ENCODE measurements at regions not wholly inside any gene's neighbourhood (a gene's known extent, or its start where the extent isn't known, plus 50 kb on each side); places are given as distances from the start of the nearest gene placed in this dataset.

GRCh38 chr13:39144941-39145533 is 106.8 kb downstream of the NHLRC3 start:
- TF ChIP-seq CTCF (IDR thresholded peaks at IDR 0.05; ENCODE audit: low read depth, low read length) (peak; percentile 97), EZH2phosphoT487 (IDR thresholded peaks at IDR 0.05; ENCODE audit: low read depth) (no peak)
